ENCODE measurements at regions not wholly inside any gene's neighbourhood (a gene's known extent, or its start where the extent isn't known, plus 50 kb on each side); places are given as distances from the start of the nearest gene placed in this dataset.
"Not testable (repeated sequence)": the region's sequence is repeated elsewhere in the genome, so short reads cannot be mapped to it uniquely, and the experiment has no call there.

GRCh38 chr11:106565326-106565725 lies 452.9 kb downstream of the GUCY1A2 start:
- no peak overlapping the region for H3K27ac Mint-ChIP-seq
- no peaks in the 10 kb centered on the region for H3K9me3 Mint-ChIP-seq
- H3K4me1 Mint-ChIP-seq: no peaks in the 10 kb centered on the region
- H3K27me3 Mint-ChIP-seq (ENCODE audit: low read depth, poor library complexity): peaks cover 3% of the 10 kb centered on the region
- TF ChIP-seq CTCF (IDR thresholded peaks at IDR 0.05): no peak
- H3K4me3 Mint-ChIP-seq: no peak overlapping the region
- DNase-seq: no peak
- no peaks in the 10 kb centered on the region for H3K36me3 Mint-ChIP-seq (ENCODE audit: low read depth)

GRCh38 chr11:106568632-106569031 lies 449.6 kb downstream of the GUCY1A2 start:
- no peak for DNase-seq
- Mint-ChIP-seq H3K4me3 (no peak overlapping the region), H3K27me3 (ENCODE audit: low read depth, poor library complexity) (peaks cover 3% of the 10 kb centered on the region), H3K27ac (no peak overlapping the region), H3K36me3 (ENCODE audit: low read depth) (no peaks in the 10 kb centered on the region), H3K9me3 (peaks cover 6% of the 10 kb centered on the region), H3K4me1 (no peaks in the 10 kb centered on the region)
- no peak for TF ChIP-seq CTCF (IDR thresholded peaks at IDR 0.05)

DNA sequence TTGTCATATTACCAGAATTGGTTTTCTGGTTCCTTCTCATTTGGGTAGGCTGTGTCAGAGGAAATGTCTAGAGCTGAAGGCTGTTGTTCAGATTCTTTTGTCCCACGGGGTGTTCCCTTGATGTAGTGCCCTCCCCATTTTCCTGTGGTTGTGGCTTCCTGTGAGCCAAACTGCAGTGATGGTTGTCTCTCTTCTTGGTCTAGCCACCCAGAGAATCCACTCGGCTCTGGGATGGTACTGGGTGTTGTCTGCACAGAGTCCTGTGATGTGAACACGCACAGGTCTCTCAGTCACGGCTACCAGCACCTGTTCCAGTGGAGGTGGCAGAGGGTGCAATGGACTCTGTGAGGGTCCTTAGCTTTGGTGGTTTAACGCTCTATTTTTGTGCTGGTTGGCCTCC lies 440.9 kb downstream of the GUCY1A2 start:
- H3K27ac Mint-ChIP-seq; H3K27me3 Mint-ChIP-seq (ENCODE audit: low read depth, poor library complexity); DNase-seq; H3K4me1 Mint-ChIP-seq; H3K4me3 Mint-ChIP-seq; H3K36me3 Mint-ChIP-seq (ENCODE audit: low read depth): not testable (repeated sequence)
- peaks cover 30% of the 10 kb centered on the region for H3K9me3 Mint-ChIP-seq

- DNase-seq: no peak
- H3K9me3 Mint-ChIP-seq: peaks cover 18% of the 10 kb centered on the region
- no peaks in the 10 kb centered on the region for H3K36me3 Mint-ChIP-seq (ENCODE audit: low read depth)
- no peak overlapping the region for H3K4me3 Mint-ChIP-seq
- peaks cover 3% of the 10 kb centered on the region for H3K27me3 Mint-ChIP-seq (ENCODE audit: low read depth, poor library complexity)
- no peaks in the 10 kb centered on the region for H3K4me1 Mint-ChIP-seq
- TF ChIP-seq CTCF (IDR thresholded peaks at IDR 0.05): no peak
- peak overlapping the region; percentile 84 for H3K27ac Mint-ChIP-seq
These were observed 436.9 kb downstream of the GUCY1A2 start for GRCh38 chr11:106581399-106581798.

DNA sequence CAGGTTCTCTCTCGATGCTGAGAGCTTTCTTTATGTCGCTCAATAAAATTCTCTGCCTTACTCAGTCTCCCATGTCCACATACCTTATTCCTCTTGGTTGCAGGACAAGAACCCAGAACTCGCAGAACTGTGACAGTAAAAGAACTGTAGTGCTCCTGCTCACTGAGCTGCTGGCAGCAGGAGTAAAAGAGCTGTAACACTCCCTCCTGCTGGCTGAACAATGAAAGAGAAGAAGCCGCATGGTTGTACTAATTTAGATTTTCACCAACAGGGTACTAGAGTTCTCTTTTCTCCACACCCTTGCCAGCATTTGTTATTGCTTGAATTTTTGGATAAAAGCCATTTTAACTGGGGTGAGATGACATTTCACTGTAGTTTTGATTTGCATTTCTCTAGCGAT lies 433.2 kb downstream of the GUCY1A2 start:
- TF ChIP-seq CTCF (IDR thresholded peaks at IDR 0.05): no peak
- Mint-ChIP-seq H3K9me3 (peaks cover 10% of the 10 kb centered on the region), H3K27me3 (ENCODE audit: low read depth, poor library complexity) (no peaks in the 10 kb centered on the region), H3K4me1 (no peaks in the 10 kb centered on the region), H3K36me3 (ENCODE audit: low read depth) (no peaks in the 10 kb centered on the region), H3K27ac (no peak overlapping the region), H3K4me3 (no peak overlapping the region)
- no peak for DNase-seq

DNA sequence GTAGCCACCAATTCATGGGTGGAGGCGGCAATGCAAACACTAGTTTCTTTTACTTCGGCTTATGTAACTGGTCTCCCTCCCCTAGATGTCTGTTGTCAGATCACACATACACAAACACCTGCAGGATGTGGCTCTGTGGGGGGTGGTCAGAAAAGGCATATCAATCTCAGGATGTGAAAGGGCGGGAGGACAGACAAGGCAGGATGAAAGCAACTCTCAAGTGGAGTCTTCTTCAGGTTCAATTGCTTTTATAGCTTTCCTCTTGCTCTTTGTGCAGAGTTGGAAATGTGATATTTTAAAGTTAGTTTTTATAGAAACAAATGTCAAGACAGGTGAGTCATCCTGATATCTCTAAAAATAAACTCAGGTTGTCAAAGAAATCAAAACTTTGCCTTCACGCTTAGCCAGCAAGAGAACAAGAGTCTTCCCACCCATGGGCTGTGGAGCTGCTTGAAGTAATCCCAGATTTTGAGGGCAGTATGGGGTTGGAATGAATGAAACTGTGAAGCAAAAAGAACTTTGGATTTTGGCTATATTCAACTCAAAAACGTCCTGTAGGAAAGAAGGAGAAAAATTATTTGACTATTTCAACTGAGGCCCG lies 423.4 kb downstream of the GUCY1A2 start:
- no peak for TF ChIP-seq CTCF (IDR thresholded peaks at IDR 0.05)
- H3K36me3 Mint-ChIP-seq (ENCODE audit: low read depth): no peaks in the 10 kb centered on the region
- H3K27ac Mint-ChIP-seq: no peak overlapping the region
- H3K4me3 Mint-ChIP-seq: no peak overlapping the region
- peaks cover 5% of the 10 kb centered on the region for H3K9me3 Mint-ChIP-seq
- H3K27me3 Mint-ChIP-seq (ENCODE audit: low read depth, poor library complexity): peaks cover 3% of the 10 kb centered on the region
- no peak for DNase-seq
- H3K4me1 Mint-ChIP-seq: peaks cover 22% of the 10 kb centered on the region

All from nephron progenitor cell (in vitro differentiated cells).